Spleen (tissue), 7 donors: ENCODE measurements at regions not wholly inside any gene's neighbourhood (a gene's known extent, or its start where the extent isn't known, plus 50 kb on each side); places are given as distances from the start of the nearest gene placed in this dataset.

Source experiments
- POLR2A ChIP-seq, 3 donors: fragments of 450-650 bp; IDR thresholded peaks; one replicate each; pipeline ENCODE4 v1.5.1; 2017; ENCODE audit warnings: antibody characterized with exemption in 3 of 3, mild to moderate bottlenecking in 1 of 3
- TF ChIP-seq, protein P1 (sequence below), 11 experiments: fragments of 200-600 bp in 7 of 11; fragments of 450-650 bp in 4 of 11; sonication (generic) in 4 of 11; IDR thresholded peaks in 8 of 11; conservative IDR thresholded peaks in 3 of 11; 1 replicate in 7 of 11; 2 replicates in 4 of 11; pipeline versions ENCODE4 v1.4.0 to v1.8.0; 2016 to 2021; ENCODE audit warnings: antibody characterized with exemption in 11 of 11, inconsistent platforms in 4 of 11, mild to moderate bottlenecking in 1 of 11
- donor health status: DM: no; HTN: no; CAD: no; lungs with moderate emphysema.
- donor health status: DM: no; HTN: no; CAD: no.
- donor health status: DM: no; HTN: no; CAD: no.

DNA sequence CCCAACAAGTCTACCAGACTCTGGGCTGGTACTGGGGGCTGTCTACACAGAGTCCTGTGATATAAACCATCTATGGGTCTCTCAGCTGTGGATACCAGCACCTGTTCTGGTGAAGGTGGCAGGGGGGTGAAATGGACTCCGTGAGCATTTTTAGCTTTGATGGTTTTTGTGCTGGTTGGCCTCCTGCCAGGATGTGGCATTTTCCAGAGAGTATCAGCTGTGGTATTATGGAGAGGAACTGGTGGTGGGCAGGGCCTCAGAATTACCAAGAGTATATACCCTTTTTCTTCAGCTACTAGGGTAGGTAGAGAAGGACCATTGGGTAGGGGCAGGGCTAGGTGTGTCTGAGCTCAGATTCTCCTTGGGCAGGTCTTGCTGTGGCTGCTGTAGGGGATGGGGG lies 1920.9 kb upstream of the PCDH20 start:
- TF ChIP-seq POLR2A (IDR thresholded peaks at IDR 0.05), result no peak
- TF ChIP-seq, protein P1, sequence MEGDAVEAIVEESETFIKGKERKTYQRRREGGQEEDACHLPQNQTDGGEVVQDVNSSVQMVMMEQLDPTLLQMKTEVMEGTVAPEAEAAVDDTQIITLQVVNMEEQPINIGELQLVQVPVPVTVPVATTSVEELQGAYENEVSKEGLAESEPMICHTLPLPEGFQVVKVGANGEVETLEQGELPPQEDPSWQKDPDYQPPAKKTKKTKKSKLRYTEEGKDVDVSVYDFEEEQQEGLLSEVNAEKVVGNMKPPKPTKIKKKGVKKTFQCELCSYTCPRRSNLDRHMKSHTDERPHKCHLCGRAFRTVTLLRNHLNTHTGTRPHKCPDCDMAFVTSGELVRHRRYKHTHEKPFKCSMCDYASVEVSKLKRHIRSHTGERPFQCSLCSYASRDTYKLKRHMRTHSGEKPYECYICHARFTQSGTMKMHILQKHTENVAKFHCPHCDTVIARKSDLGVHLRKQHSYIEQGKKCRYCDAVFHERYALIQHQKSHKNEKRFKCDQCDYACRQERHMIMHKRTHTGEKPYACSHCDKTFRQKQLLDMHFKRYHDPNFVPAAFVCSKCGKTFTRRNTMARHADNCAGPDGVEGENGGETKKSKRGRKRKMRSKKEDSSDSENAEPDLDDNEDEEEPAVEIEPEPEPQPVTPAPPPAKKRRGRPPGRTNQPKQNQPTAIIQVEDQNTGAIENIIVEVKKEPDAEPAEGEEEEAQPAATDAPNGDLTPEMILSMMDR (IDR thresholded peaks at IDR 0.05 in 8 of 11, conservative IDR thresholded peaks at IDR 0.05 in 3 of 11), result no peak
